ENCODE measurements at regions not wholly inside any gene's neighbourhood (a gene's known extent, or its start where the extent isn't known, plus 50 kb on each side); places are given as distances from the start of the nearest gene placed in this dataset.

GRCh38 chr21:22711636-22712035 is 1713.4 kb downstream of the NCAM2 start:
- intact Hi-C loops (cut with micrococcal nuclease; ENCODE audit: unreplicated experiment): no loop called here
- Mint-ChIP-seq H3K36me3 (ENCODE audit: insufficient read depth, unreplicated experiment) (no peaks in the 10 kb centered on the region), H3K4me3 (ENCODE audit: unreplicated experiment) (no peak overlapping the region), H3K27ac (ENCODE audit: unreplicated experiment) (no peak overlapping the region), H3K4me1 (ENCODE audit: low read depth, unreplicated experiment) (no peaks in the 10 kb centered on the region), H3K9me3 (ENCODE audit: unreplicated experiment) (no peaks in the 10 kb centered on the region), H3K27me3 (ENCODE audit: insufficient read depth, unreplicated experiment) (no peaks in the 10 kb centered on the region)
- H3K27me3 ChIP-seq (replicated peaks; ENCODE audit: control insufficient read depth, insufficient read depth, low read length): no peaks in the 10 kb centered on the region
- TF ChIP-seq CTCF (IDR thresholded peaks at IDR 0.05; ENCODE audit: insufficient read depth in 1 of 2, low read depth in 1 of 2, low read length in 1 of 2, severe bottlenecking in 1 of 2, unreplicated experiment in 1 of 2): no peak
- no peaks in the 10 kb centered on the region for H3K4me1 ChIP-seq
- no peak overlapping the region for H3K4me3 ChIP-seq (ENCODE audit: low read depth, low read length)
- BruUV-seq (replicated peaks): no TSS peak
- H3K36me3 ChIP-seq (ENCODE audit: control insufficient read depth, insufficient read depth, low read length): no peaks in the 10 kb centered on the region
- ChIA-PET CTCF (no interaction called here), POLR2A (no interaction called here)
- H3K9me3 ChIP-seq: no peaks in the 10 kb centered on the region
- DNase-seq: no peak

- ChIA-PET CTCF (no interaction called here), POLR2A (no interaction called here)
- H3K4me3 Mint-ChIP-seq (ENCODE audit: unreplicated experiment): no peak overlapping the region
- Histone ChIP-seq H3K4me1 (no peaks in the 10 kb centered on the region), H3K9me3 (0 out of 2 replicates have a peak, but pooled peaks cover 4% of the 10 kb centered on the region), H3K27me3 (replicated peaks; ENCODE audit: control insufficient read depth, insufficient read depth, low read length) (no peaks in the 10 kb centered on the region), H3K36me3 (ENCODE audit: control insufficient read depth, insufficient read depth, low read length) (no peaks in the 10 kb centered on the region), H3K4me3 (ENCODE audit: low read depth, low read length) (no peak overlapping the region)
- DNase-seq: no peak
- intact Hi-C loops (cut with micrococcal nuclease; ENCODE audit: unreplicated experiment): no loop called here
- H3K27me3 Mint-ChIP-seq (ENCODE audit: insufficient read depth, unreplicated experiment): no peaks in the 10 kb centered on the region
- no peaks in the 10 kb centered on the region for H3K4me1 Mint-ChIP-seq (ENCODE audit: low read depth, unreplicated experiment)
- BruUV-seq (replicated peaks): no TSS peak
- no peak overlapping the region for H3K27ac Mint-ChIP-seq (ENCODE audit: unreplicated experiment)
- no peak for TF ChIP-seq CTCF (IDR thresholded peaks at IDR 0.05; ENCODE audit: insufficient read depth in 1 of 2, low read depth in 1 of 2, low read length in 1 of 2, severe bottlenecking in 1 of 2, unreplicated experiment in 1 of 2)
- no peaks in the 10 kb centered on the region for H3K36me3 Mint-ChIP-seq (ENCODE audit: insufficient read depth, unreplicated experiment)
- peaks cover 12% of the 10 kb centered on the region for H3K9me3 Mint-ChIP-seq (ENCODE audit: unreplicated experiment)
These were observed 1727.2 kb downstream of the NCAM2 start for GRCh38 chr21:22725436-22725835.

GRCh38 chr21:22728091-22728490 is 1729.9 kb downstream of the NCAM2 start:
- H3K36me3 Mint-ChIP-seq (ENCODE audit: insufficient read depth, unreplicated experiment): no peaks in the 10 kb centered on the region
- POLR2A ChIA-PET: no interaction called here
- BruUV-seq (replicated peaks): no TSS peak

More at GRCh38 chr21:22728091-22728490, 1729.9 kb downstream of the NCAM2 start:
- no peaks in the 10 kb centered on the region for H3K27me3 ChIP-seq (replicated peaks; ENCODE audit: control insufficient read depth, insufficient read depth, low read length)
- no peak overlapping the region for H3K4me3 ChIP-seq (ENCODE audit: low read depth, low read length)
- H3K4me1 ChIP-seq: no peaks in the 10 kb centered on the region
- intact Hi-C loops (cut with micrococcal nuclease; ENCODE audit: unreplicated experiment): no loop called here
- Mint-ChIP-seq H3K4me3 (ENCODE audit: unreplicated experiment) (no peak overlapping the region), H3K27ac (ENCODE audit: unreplicated experiment) (no peak overlapping the region), H3K27me3 (ENCODE audit: insufficient read depth, unreplicated experiment) (no peaks in the 10 kb centered on the region), H3K4me1 (ENCODE audit: low read depth, unreplicated experiment) (no peaks in the 10 kb centered on the region), H3K9me3 (ENCODE audit: unreplicated experiment) (peaks cover 33% of the 10 kb centered on the region)
- CTCF ChIA-PET: no interaction called here
- H3K9me3 ChIP-seq: 0 out of 2 replicates have a peak, but pooled peaks cover 4% of the 10 kb centered on the region
- DNase-seq: peak in 1 of 2 experiments; percentile 2
- TF ChIP-seq CTCF (IDR thresholded peaks at IDR 0.05; ENCODE audit: insufficient read depth in 1 of 2, low read depth in 1 of 2, low read length in 1 of 2, severe bottlenecking in 1 of 2, unreplicated experiment in 1 of 2): no peak
- no peaks in the 10 kb centered on the region for H3K36me3 ChIP-seq (ENCODE audit: control insufficient read depth, insufficient read depth, low read length)

Data from Caco-2 (cell line).